ENCODE measurements at regions not wholly inside any gene's neighbourhood (a gene's known extent, or its start where the extent isn't known, plus 50 kb on each side); places are given as distances from the start of the nearest gene placed in this dataset.

DNA sequence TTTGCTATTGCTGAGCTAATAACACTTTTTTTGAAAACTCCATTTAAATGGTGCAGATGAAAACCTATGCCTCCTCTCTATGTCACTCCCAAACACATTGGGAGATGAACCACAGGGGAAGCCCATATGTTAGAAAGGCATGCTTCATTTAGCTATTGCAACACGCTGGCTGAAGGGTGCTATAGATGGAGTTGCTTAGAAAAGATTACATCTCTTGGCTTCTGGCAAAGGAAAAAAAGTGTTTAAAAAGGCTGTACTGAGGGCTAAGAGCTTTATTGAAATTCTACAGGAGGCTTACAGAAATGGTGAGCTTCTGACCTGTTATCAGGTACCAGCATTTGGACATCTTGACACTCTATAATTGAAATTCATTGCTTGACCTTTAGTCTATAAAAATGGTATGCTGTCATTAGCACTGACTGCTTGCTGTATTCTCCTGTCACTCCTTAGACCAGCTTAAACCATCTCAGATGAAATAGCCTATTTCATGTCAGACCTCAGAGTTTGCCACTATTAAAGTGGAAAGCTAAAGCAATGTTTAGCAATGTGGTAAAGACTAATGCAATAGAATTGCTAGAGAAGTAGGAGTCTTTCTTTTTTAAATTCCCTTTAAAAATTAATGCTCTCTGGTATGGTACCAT, 503.9 kb downstream of the CDH11 start:
- Histone ChIP-seq H3K36me3 (no peaks in the 10 kb centered on the region), H3K27me3 (no peaks in the 10 kb centered on the region), H3K4me1 (no peaks in the 10 kb centered on the region), H3K27ac (no peak overlapping the region), H3K9me3 (peaks cover 0 to 9% (median 0%) of the 10 kb centered on the region in 12 donors), H3K4me3 (no peak overlapping the region)
- TF ChIP-seq, protein P1, sequence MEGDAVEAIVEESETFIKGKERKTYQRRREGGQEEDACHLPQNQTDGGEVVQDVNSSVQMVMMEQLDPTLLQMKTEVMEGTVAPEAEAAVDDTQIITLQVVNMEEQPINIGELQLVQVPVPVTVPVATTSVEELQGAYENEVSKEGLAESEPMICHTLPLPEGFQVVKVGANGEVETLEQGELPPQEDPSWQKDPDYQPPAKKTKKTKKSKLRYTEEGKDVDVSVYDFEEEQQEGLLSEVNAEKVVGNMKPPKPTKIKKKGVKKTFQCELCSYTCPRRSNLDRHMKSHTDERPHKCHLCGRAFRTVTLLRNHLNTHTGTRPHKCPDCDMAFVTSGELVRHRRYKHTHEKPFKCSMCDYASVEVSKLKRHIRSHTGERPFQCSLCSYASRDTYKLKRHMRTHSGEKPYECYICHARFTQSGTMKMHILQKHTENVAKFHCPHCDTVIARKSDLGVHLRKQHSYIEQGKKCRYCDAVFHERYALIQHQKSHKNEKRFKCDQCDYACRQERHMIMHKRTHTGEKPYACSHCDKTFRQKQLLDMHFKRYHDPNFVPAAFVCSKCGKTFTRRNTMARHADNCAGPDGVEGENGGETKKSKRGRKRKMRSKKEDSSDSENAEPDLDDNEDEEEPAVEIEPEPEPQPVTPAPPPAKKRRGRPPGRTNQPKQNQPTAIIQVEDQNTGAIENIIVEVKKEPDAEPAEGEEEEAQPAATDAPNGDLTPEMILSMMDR (IDR thresholded peaks at IDR 0.05), result no peak
- no peak for TF ChIP-seq POLR2A (IDR thresholded peaks at IDR 0.05)
- DNase-seq, result no peak
- intact Hi-C loops (cut with DNase I), result no loop called here
- 76 to 90% (median 78%) methylated on average over 1 of the region's 1 CpG for WGBS, 4 donors
- ATAC-seq, result no peak

DNA sequence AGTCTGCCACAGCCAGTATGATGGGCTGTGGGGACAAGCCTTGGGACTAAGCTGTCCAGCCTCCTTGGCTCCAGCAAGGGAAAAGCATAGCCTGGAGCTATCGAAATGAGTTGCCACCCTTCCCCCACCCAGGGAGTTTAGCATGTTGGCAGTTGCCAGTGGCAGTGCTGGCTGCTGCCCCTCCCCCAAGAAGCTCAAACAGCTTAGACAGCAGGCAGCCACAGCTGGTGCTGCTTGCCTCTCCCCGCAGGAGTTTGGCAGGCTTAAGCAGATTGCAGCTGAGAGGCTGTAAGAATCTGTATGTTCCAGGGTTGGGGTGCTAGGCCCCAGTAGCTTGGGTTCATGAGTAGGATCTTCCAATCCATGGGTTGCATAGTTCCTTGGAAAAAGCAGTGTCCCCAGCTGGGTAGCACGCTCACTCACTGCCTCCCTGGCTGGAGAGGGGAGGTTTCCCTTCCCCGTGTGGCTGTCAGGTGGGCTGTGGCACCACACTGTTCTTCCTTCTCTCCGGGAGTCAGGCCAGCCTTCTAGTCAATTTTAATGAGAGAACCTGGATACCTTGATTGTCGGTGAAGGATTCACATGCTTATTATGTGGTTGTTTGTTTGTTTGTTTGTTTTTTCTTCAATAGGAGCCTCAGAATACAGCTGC, 506.1 kb downstream of the CDH11 start:
- Histone ChIP-seq H3K4me1 (no peaks in the 10 kb centered on the region), H3K36me3 (no peaks in the 10 kb centered on the region), H3K4me3 (no peak overlapping the region), H3K27ac (no peak overlapping the region), H3K9me3 (peaks cover 0 to 19% (median 0%) of the 10 kb centered on the region in 12 donors), H3K27me3 (no peaks in the 10 kb centered on the region)
- 46 to 67% (median 53%) methylated on average over 4 to 6 of the region's 6 CpGs for WGBS, 4 donors
- intact Hi-C loops (cut with DNase I), result no loop called here
- no peak for TF ChIP-seq POLR2A (IDR thresholded peaks at IDR 0.05)
- TF ChIP-seq, protein P1 (IDR thresholded peaks at IDR 0.05), result no peak
- ATAC-seq (peak in 3 of 4 donors; percentile 18 to 50 (median 33)), DNase-seq (peak; percentile 6 to 48 (median 30))

DNA sequence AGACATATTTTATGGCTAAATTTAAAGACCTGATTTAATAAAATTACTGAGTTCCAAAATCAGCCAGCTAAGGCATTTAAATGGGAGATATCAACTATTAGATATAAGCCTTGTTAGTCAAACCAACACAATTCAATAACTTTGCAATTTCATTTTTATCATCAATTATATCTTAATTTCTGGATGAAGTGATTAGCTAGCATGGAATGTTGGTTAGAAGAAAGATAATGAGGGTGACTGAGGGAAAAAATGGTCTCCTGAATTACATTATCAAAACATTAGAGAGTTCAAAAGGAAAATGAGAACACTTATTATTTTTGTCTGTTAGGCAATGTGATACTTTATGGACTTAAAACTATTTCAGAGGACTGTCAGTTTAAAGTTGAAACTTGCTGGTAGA, 525.7 kb downstream of the CDH11 start:
- ATAC-seq, result no peak
- Histone ChIP-seq H3K27ac (no peak overlapping the region), H3K9me3 (no peaks in the 10 kb centered on the region), H3K27me3 (no peaks in the 10 kb centered on the region), H3K36me3 (no peaks in the 10 kb centered on the region), H3K4me1 (no peaks in the 10 kb centered on the region), H3K4me3 (no peak overlapping the region)
- no peak for DNase-seq
- TF ChIP-seq, protein P1 (IDR thresholded peaks at IDR 0.05), result no peak
- no peak for TF ChIP-seq POLR2A (IDR thresholded peaks at IDR 0.05)
- intact Hi-C loops (cut with DNase I), result no loop called here

DNA sequence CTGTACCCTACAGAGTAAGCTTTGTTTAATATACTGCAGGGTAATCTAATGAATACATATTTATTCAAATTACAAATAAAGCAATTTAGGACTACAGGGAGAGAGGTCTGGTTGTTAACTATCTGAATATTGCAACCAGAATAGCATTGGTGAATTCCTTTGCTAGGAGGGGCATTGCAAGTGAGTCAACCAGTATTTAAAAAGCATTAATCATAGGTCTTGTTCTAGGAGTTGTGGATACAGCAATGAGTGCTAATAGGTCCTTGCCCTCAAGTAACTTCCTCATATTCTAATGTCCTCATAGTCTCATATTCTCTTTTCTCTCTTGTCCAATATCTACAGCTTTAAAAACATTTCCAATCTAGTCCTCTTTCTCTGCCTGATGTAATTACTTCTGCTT, 531.4 kb downstream of the CDH11 start:
- Histone ChIP-seq H3K4me1 (no peaks in the 10 kb centered on the region), H3K36me3 (no peaks in the 10 kb centered on the region), H3K9me3 (no peaks in the 10 kb centered on the region), H3K4me3 (no peak overlapping the region), H3K27me3 (no peaks in the 10 kb centered on the region), H3K27ac (no peak overlapping the region)
- DNase-seq (no peak), ATAC-seq (no peak)
- TF ChIP-seq, protein P1 (IDR thresholded peaks at IDR 0.05), result no peak
- TF ChIP-seq POLR2A (IDR thresholded peaks at IDR 0.05), result no peak
- intact Hi-C loops (cut with DNase I), result no loop called here
